ENCODE measurements at regions not wholly inside any gene's neighbourhood (a gene's known extent, or its start where the extent isn't known, plus 50 kb on each side); places are given as distances from the start of the nearest gene placed in this dataset.

DNA sequence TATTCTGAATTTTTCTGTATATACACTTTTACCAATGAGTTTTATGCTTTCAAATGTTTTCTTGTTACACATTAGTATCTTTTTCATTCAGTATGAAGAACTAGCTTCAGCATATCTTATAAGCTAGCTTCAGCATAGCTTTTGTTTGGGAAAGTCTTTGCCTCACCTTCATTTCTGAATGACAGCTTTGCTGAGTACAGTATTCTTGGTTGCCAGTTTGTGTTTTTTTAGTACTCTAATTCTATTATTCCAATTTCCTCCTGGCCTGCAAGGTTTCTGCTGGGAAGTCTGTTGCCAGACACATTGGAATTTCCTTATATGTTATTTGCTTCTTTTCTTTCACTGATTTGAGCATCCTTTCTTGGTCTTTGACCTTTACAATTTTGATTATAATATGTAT is 278.8 kb downstream of the SPATA18 start:
- TF ChIP-seq OVOL2 (CRISPR knock-in tag; IDR thresholded peaks at IDR 0.05; ENCODE audit: borderline replicate concordance) (no peak), EMX1 (CRISPR knock-in tag; IDR thresholded peaks at IDR 0.05) (no peak), ETV6 (CRISPR knock-in tag; IDR thresholded peaks at IDR 0.05) (no peak), HMGA2 (CRISPR knock-in tag; IDR thresholded peaks at IDR 0.05) (no peak), NR2C2 (CRISPR knock-in tag; IDR thresholded peaks at IDR 0.05) (no peak), CBFB (CRISPR knock-in tag; IDR thresholded peaks at IDR 0.05; ENCODE audit: low read depth) (no peak), ZNF232 (CRISPR knock-in tag; IDR thresholded peaks at IDR 0.05) (no peak), KAT7 (CRISPR knock-in tag; IDR thresholded peaks at IDR 0.05; ENCODE audit: borderline replicate concordance) (no peak)
- TF ChIP-seq, protein P1, sequence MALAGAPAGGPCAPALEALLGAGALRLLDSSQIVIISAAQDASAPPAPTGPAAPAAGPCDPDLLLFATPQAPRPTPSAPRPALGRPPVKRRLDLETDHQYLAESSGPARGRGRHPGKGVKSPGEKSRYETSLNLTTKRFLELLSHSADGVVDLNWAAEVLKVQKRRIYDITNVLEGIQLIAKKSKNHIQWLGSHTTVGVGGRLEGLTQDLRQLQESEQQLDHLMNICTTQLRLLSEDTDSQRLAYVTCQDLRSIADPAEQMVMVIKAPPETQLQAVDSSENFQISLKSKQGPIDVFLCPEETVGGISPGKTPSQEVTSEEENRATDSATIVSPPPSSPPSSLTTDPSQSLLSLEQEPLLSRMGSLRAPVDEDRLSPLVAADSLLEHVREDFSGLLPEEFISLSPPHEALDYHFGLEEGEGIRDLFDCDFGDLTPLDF (CRISPR knock-in tag; IDR thresholded peaks at IDR 0.05): no peak
- TF ChIP-seq, protein P2, sequence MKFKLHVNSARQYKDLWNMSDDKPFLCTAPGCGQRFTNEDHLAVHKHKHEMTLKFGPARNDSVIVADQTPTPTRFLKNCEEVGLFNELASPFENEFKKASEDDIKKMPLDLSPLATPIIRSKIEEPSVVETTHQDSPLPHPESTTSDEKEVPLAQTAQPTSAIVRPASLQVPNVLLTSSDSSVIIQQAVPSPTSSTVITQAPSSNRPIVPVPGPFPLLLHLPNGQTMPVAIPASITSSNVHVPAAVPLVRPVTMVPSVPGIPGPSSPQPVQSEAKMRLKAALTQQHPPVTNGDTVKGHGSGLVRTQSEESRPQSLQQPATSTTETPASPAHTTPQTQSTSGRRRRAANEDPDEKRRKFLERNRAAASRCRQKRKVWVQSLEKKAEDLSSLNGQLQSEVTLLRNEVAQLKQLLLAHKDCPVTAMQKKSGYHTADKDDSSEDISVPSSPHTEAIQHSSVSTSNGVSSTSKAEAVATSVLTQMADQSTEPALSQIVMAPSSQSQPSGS (CRISPR knock-in tag; IDR thresholded peaks at IDR 0.05; ENCODE audit: borderline replicate concordance, low read depth): no peak
- TF ChIP-seq, protein P3, sequence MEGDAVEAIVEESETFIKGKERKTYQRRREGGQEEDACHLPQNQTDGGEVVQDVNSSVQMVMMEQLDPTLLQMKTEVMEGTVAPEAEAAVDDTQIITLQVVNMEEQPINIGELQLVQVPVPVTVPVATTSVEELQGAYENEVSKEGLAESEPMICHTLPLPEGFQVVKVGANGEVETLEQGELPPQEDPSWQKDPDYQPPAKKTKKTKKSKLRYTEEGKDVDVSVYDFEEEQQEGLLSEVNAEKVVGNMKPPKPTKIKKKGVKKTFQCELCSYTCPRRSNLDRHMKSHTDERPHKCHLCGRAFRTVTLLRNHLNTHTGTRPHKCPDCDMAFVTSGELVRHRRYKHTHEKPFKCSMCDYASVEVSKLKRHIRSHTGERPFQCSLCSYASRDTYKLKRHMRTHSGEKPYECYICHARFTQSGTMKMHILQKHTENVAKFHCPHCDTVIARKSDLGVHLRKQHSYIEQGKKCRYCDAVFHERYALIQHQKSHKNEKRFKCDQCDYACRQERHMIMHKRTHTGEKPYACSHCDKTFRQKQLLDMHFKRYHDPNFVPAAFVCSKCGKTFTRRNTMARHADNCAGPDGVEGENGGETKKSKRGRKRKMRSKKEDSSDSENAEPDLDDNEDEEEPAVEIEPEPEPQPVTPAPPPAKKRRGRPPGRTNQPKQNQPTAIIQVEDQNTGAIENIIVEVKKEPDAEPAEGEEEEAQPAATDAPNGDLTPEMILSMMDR (IDR thresholded peaks at IDR 0.05): no peak
